HepG2 (cell line): ENCODE measurements at regions not wholly inside any gene's neighbourhood (a gene's known extent, or its start where the extent isn't known, plus 50 kb on each side); places are given as distances from the start of the nearest gene placed in this dataset.

ENCODE experiments used
- BCLAF1 ChIP-seq: fragments of 450-650 bp; IDR thresholded peaks from 2 replicates; pipeline ENCODE4 v1.6.1; 2017; ENCODE audit warnings: mild to moderate bottlenecking
- EZH2 ChIP-seq: conservative IDR thresholded peaks from 2 replicates; pipeline ENCODE4 v1.6.1; 2012; ENCODE audit warnings: mild to moderate bottlenecking, low read depth, low read length, moderate library complexity
- HBP1 ChIP-seq: IDR thresholded peaks from 2 replicates; pipeline ENCODE4 v1.6.1; 2016; ENCODE audit warnings: low read depth, control low read depth
- KAT7 ChIP-seq: IDR thresholded peaks from 2 replicates; pipeline ENCODE4 v1.6.1; 2018; ENCODE audit warnings: borderline replicate concordance, missing compliant biosample characterization
- NCOA2 ChIP-seq: sonication (generic); formaldehyde crosslinking; IDR thresholded peaks from 2 replicates; pipeline ENCODE4 v1.8.0; 2022; ENCODE audit warnings: inconsistent platforms
- PRDM10 ChIP-seq: sonication (generic); formaldehyde crosslinking; IDR thresholded peaks from 2 replicates; pipeline ENCODE4 v1.4.0; 2020; ENCODE audit warnings: low read depth, missing genetic modification reagents
- TFAP4 ChIP-seq: sonication (generic); IDR thresholded peaks from 2 replicates; pipeline ENCODE4 v1.6.1; 2016; ENCODE audit warnings: low read depth, borderline replicate concordance
- ZFYVE20 ChIP-seq: sonication (generic); formaldehyde crosslinking; IDR thresholded peaks from 2 replicates; pipeline ENCODE4 v1.8.0; 2023; ENCODE audit warnings: low read depth, mild to moderate bottlenecking, moderate library complexity, missing genetic modification reagents, borderline replicate concordance
- ZNF232 ChIP-seq: sonication (generic); formaldehyde crosslinking; IDR thresholded peaks from 2 replicates; pipeline ENCODE4 v1.4.0; 2020; ENCODE audit warnings: missing genetic modification reagents, borderline replicate concordance
- ZNF256 ChIP-seq: sonication (generic); formaldehyde crosslinking; conservative IDR thresholded peaks from 2 replicates; pipeline ENCODE4 v1.4.0; 2020; ENCODE audit warnings: missing genetic modification reagents
- ZNF460 ChIP-seq: sonication (generic); formaldehyde crosslinking; IDR thresholded peaks from 2 replicates; pipeline ENCODE4 v1.5.1; 2020; ENCODE audit warnings: missing genetic modification reagents, mild to moderate bottlenecking, borderline replicate concordance

GRCh38 chr3:147197739-147198138 lies 208.6 kb downstream of the ZIC4 start (continued):
- TF ChIP-seq TFAP4 = no peak
- TF ChIP-seq PRDM10 (CRISPR knock-in tag) = no peak
- TF ChIP-seq BCLAF1 = no peak
- TF ChIP-seq ZFYVE20 (CRISPR knock-in tag) = no peak
- no peak for TF ChIP-seq ZNF460 (CRISPR knock-in tag)
- TF ChIP-seq ZNF232 (CRISPR knock-in tag) = no peak
- TF ChIP-seq KAT7 = no peak
- no peak for TF ChIP-seq HBP1 (CRISPR knock-in tag)
- no peak for TF ChIP-seq NCOA2 (CRISPR knock-in tag)
- no peak for TF ChIP-seq EZH2
- TF ChIP-seq ZNF256 (CRISPR knock-in tag) = no peak
- TF ChIP-seq, all 625 proteins: peak for 0
